Tibial artery (tissue), 4 donors: ENCODE measurements at regions not wholly inside any gene's neighbourhood (a gene's known extent, or its start where the extent isn't known, plus 50 kb on each side); places are given as distances from the start of the nearest gene placed in this dataset.

Experiments used
- DNase-seq, 2 donors: peaks; one replicate each; pipeline ENCODE4 v3.0.0-alpha.2; 2019
- H3K27ac ChIP-seq, 2 donors: fragments of 200-600 bp; sonication (generic) in 1 of 2; 1 replicate in 1 of 2; 2 replicates in 1 of 2; pipeline ENCODE4 v1.5.1; 2018 to 2019; ENCODE audit warnings: mild to moderate bottlenecking in 1 of 2
- H3K27me3 ChIP-seq, 2 donors: fragments of 200-600 bp; sonication (generic) in 1 of 2; one replicate each; pipeline versions ENCODE4 v1.5.1 to v1.6.0; 2016 to 2019
- H3K36me3 ChIP-seq, 3 donors: fragments of 200-600 bp; sonication (generic) in 2 of 3; one replicate each; pipeline ENCODE4 v1.5.1; 2016 to 2019; ENCODE audit warnings: mild to moderate bottlenecking in 2 of 3
- H3K4me1 ChIP-seq, 4 donors: fragments of 200-600 bp; sonication (generic) in 2 of 4; 1 replicate in 3 of 4; 2 replicates in 1 of 4; pipeline ENCODE4 v1.5.1; 2016 to 2019
- H3K4me3 ChIP-seq, 2 donors: fragments of 200-600 bp; sonication (generic) in 1 of 2; 1 replicate in 1 of 2; 2 replicates in 1 of 2; pipeline ENCODE4 v1.5.1; 2018 to 2019; ENCODE audit warnings: mild to moderate bottlenecking in 2 of 2
- H3K9me3 ChIP-seq, 3 donors: fragments of 200-600 bp; sonication (generic) in 1 of 3; one replicate each; pipeline ENCODE4 v1.5.1; 2016 to 2019
- intact Hi-C: fragments of 100-400 bp; cut with DNase I; formaldehyde crosslinking; loops from one replicate; pipeline ENCODE4 v1.15.0; 2023; ENCODE audit warnings: low total_unique reads
- TF ChIP-seq, protein P1 (sequence below), 2 experiments: fragments of 200-600 bp in 1 of 2; fragments of 450-650 bp in 1 of 2; IDR thresholded peaks; one replicate each; pipeline ENCODE4 v1.5.1; 2017 to 2019; ENCODE audit warnings: antibody characterized with exemption in 2 of 2, mild to moderate bottlenecking in 1 of 2, moderate library complexity in 1 of 2

DNA sequence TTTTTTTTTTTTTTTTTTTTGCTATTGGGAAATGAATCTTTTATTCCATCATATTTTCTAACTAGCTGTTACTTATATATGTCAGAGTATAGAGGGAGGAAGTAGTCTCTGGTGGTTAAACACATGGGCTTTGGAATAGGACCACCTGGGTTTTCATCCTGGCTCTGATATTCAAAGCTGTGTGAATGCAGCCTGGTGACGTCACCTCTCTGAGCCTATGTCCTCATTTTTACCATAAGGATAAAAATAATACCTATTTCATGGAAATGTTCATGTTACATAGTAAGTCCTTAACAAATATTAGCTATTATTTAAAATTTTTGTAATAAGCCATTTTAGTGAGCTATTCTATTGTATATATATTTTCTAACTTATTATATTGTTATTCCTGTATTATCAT lies 58.8 kb upstream of the TOX2 start:
- TF ChIP-seq, protein P1, sequence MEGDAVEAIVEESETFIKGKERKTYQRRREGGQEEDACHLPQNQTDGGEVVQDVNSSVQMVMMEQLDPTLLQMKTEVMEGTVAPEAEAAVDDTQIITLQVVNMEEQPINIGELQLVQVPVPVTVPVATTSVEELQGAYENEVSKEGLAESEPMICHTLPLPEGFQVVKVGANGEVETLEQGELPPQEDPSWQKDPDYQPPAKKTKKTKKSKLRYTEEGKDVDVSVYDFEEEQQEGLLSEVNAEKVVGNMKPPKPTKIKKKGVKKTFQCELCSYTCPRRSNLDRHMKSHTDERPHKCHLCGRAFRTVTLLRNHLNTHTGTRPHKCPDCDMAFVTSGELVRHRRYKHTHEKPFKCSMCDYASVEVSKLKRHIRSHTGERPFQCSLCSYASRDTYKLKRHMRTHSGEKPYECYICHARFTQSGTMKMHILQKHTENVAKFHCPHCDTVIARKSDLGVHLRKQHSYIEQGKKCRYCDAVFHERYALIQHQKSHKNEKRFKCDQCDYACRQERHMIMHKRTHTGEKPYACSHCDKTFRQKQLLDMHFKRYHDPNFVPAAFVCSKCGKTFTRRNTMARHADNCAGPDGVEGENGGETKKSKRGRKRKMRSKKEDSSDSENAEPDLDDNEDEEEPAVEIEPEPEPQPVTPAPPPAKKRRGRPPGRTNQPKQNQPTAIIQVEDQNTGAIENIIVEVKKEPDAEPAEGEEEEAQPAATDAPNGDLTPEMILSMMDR (IDR thresholded peaks at IDR 0.05): no peak
- no peak overlapping the region for H3K4me3 ChIP-seq
- H3K9me3 ChIP-seq: no peaks in the 10 kb centered on the region
- no peak for DNase-seq
- no peaks in the 10 kb centered on the region for H3K27me3 ChIP-seq
- intact Hi-C loops: no loop called here
- H3K36me3 ChIP-seq: no peaks in the 10 kb centered on the region
- no peaks in the 10 kb centered on the region for H3K4me1 ChIP-seq
- H3K27ac ChIP-seq: no peak overlapping the region

DNA sequence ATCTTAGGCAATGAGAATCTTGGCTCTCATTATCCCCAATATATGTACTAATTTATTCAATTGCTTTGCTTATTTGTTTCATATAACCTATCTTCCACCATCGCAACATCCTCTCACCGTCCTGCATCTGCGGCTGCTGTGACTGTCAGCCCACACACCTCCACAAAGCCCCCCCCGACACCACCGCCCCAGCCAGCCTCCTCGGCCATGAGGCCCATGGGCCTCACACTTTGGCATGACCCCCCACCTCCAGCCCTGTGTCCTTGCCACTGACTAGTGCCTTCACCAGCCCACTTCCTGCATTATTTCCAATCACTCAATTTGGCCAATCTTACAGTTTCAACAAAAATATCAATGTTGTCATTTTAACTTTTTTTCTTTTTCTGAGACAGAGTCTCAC lies 60.7 kb upstream of the TOX2 start:
- H3K27me3 ChIP-seq: no peaks in the 10 kb centered on the region
- no peak overlapping the region for H3K4me3 ChIP-seq
- TF ChIP-seq, protein P1 (IDR thresholded peaks at IDR 0.05): no peak
- H3K4me1 ChIP-seq: no peaks in the 10 kb centered on the region
- H3K9me3 ChIP-seq: no peaks in the 10 kb centered on the region
- DNase-seq: no peak
- H3K36me3 ChIP-seq: no peaks in the 10 kb centered on the region
- no peak overlapping the region for H3K27ac ChIP-seq
- intact Hi-C loops: no loop called here

DNA sequence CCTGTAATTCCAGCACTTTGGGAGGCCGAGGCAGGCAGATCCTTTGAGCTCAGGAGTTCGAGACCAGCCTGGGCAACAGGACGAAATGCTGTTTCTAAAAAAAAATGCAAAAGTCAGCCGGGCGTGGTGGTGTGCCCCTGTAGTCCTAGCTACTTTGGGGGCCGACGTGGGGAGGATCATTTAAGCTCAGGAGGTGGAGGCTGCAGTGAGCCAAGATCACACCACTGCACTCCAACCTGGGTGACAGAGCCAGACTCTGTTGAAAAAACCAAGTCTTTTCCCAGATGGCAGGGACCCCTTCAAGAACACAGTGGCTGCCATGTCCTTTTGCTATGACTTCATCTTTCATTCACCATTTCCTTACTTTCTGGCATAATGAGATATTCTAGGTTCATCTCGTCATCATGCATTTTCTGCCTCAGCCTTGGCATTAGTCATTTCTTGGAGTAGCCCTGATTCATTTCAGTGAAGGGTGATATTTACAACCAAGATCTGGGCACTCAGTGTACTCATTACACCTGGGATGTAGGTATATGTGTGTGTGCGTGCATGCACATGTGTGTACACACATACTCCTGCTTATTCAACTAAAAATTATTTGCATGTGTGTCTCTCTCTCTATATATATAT lies 61.4 kb upstream of the TOX2 start:
- Histone ChIP-seq H3K27ac (no peak overlapping the region), H3K36me3 (no peaks in the 10 kb centered on the region), H3K4me1 (no peaks in the 10 kb centered on the region), H3K27me3 (no peaks in the 10 kb centered on the region), H3K4me3 (no peak overlapping the region), H3K9me3 (no peaks in the 10 kb centered on the region)
- intact Hi-C loops: no loop called here
- no peak for DNase-seq
- TF ChIP-seq, protein P1 (IDR thresholded peaks at IDR 0.05): no peak

DNA sequence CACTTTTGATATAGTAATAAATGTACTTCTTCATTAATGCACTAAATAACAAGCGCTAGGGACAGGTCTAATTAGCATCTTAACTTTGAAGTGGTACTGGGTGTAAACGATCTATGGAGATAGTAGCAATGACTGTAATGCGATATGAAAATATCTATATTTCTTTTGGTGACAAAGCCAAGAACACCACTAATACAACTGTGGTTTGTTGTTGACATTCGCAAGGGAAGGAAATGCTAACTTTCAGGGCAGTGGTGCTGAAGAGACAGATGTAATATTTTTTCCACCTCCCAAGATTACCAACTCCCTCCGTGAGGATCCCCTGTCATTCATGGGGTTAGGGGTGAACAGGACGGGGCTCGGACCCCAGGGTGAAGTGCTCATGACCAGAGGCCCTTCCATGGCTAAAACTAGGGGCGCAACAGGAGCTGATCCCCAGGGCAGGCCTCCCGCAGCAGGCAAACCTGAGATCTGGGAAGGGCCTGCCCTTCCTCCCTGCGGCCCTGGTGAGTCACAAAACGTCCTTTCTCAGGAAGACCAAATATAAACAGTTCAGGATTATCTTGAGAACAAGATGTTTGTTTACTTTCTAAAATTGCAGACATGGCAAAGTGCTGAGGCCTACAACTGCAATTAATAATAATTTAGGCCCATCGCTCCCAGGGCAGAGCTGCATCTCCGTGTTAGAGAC lies 65.0 kb upstream of the TOX2 start:
- Histone ChIP-seq H3K36me3 (no peaks in the 10 kb centered on the region), H3K27ac (no peak overlapping the region), H3K9me3 (no peaks in the 10 kb centered on the region), H3K4me1 (no peaks in the 10 kb centered on the region), H3K27me3 (no peaks in the 10 kb centered on the region), H3K4me3 (no peak overlapping the region)
- intact Hi-C loops: no loop called here
- no peak for DNase-seq
- TF ChIP-seq, protein P1 (IDR thresholded peaks at IDR 0.05): no peak

DNA sequence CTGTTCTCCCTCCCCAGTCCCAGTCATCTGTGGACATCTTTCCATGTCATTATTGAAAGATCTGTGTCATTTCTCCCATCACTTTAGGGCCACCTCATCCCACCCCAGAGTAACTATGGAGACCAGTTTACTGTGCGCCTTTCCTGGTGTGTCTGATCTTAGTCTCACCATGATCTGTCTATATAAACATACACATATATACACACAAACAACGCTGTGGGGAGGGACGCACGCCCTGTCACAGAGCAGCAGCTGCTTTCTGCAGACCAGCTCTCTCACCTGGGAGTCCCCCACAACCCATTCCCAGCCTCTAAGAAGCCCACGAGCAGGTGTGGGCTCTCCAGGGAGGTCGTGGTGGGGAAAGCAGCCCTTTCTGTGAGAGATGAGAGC lies 68.1 kb upstream of the TOX2 start:
- Histone ChIP-seq H3K27me3 (no peaks in the 10 kb centered on the region), H3K36me3 (no peaks in the 10 kb centered on the region), H3K4me3 (no peak overlapping the region), H3K4me1 (no peaks in the 10 kb centered on the region), H3K9me3 (no peaks in the 10 kb centered on the region), H3K27ac (no peak overlapping the region)
- DNase-seq: no peak
- intact Hi-C loops: no loop called here
- TF ChIP-seq, protein P1 (IDR thresholded peaks at IDR 0.05): no peak
